PC-9 (cell line): ENCODE measurements at regions not wholly inside any gene's neighbourhood (a gene's known extent, or its start where the extent isn't known, plus 50 kb on each side); places are given as distances from the start of the nearest gene placed in this dataset.

Experiments used
- BruUV-seq: library from RNA; stranded (reverse); fragments of 400-500 nt; replicated peaks from 2 replicates; lab custom pipeline; 2021; lab: Mats Ljungman, UMichigan
- CTCF ChIA-PET: fragments of 300-600 bp; sonication (Branson Sonifier 250); formaldehyde crosslinking; loops from one replicate; lab custom pipeline; 2022; ENCODE audit warnings: antibody characterized with exemption; lab: Charles Lee
- POLR2A ChIA-PET: fragments of 300-600 bp; sonication (Branson Sonifier 250); formaldehyde crosslinking; loops from one replicate; lab custom pipeline; 2022; ENCODE audit warnings: antibody characterized with exemption; ENCODE audit not compliant: unreplicated experiment; lab: Charles Lee
- DNase-seq, 2 experiments: peaks; one replicate each; pipeline versions ENCODE4 v3.0.0 to v3.0.0-alpha.2; 2015 to 2022; ENCODE audit warnings: mixed read lengths in 1 of 2
- H2AFZ ChIP-seq: fragments of 200-600 bp; sonication (generic); 2 replicates; pipeline ENCODE4 v1.8.1; 2017; ENCODE audit warnings: antibody characterized with exemption
- H3F3A ChIP-seq: fragments of 200-600 bp; sonication (generic); 2 replicates; pipeline ENCODE4 v1.8.1; 2017; ENCODE audit warnings: antibody characterized with exemption, mild to moderate bottlenecking, low read depth; ENCODE audit not compliant: insufficient read depth
- H3K27ac ChIP-seq: fragments of 200-600 bp; sonication (generic); 2 replicates; pipeline ENCODE4 v1.6.1; 2016; ENCODE audit warnings: mixed run types
- H3K27me3 ChIP-seq: fragments of 200-600 bp; sonication (generic); 2 replicates; pipeline ENCODE4 v1.6.1; 2016; ENCODE audit warnings: low read depth, mixed run types; ENCODE audit not compliant: insufficient read depth
- H3K36me3 ChIP-seq: fragments of 200-600 bp; sonication (generic); 2 replicates; pipeline ENCODE4 v1.6.1; 2016; ENCODE audit warnings: low read depth, mixed run types
- H3K4me1 ChIP-seq: fragments of 200-600 bp; sonication (generic); replicated peaks from 2 replicates; pipeline ENCODE4 v1.6.1; 2016; ENCODE audit warnings: mixed run types; ENCODE audit not compliant: insufficient read depth
- H3K4me2 ChIP-seq: fragments of 200-600 bp; sonication (generic); 2 replicates; pipeline ENCODE4 v1.6.1; 2017; ENCODE audit warnings: mixed run types
- H3K4me3 ChIP-seq: fragments of 200-600 bp; sonication (generic); 2 replicates; pipeline ENCODE4 v1.6.1; 2016; ENCODE audit warnings: mixed run types
- H3K79me2 ChIP-seq: fragments of 200-600 bp; sonication (generic); 2 replicates; pipeline ENCODE4 v1.6.1; 2017; ENCODE audit warnings: low read depth, mixed run types
- H3K9me2 ChIP-seq: fragments of 200-600 bp; sonication (generic); 2 replicates; pipeline ENCODE4 v1.8.1; 2017; ENCODE audit warnings: mild to moderate bottlenecking; ENCODE audit not compliant: insufficient read depth
- H3K9me3 ChIP-seq: fragments of 200-600 bp; sonication (generic); 2 replicates; pipeline ENCODE4 v1.8.1; 2016; ENCODE audit warnings: low read depth; ENCODE audit not compliant: insufficient read depth
- H4K20me1 ChIP-seq: fragments of 200-600 bp; sonication (generic); 2 replicates; pipeline ENCODE4 v1.8.1; 2017; ENCODE audit not compliant: insufficient read depth
- EZH2 ChIP-seq: fragments of 200-600 bp; sonication (generic); IDR thresholded peaks from 2 replicates; pipeline ENCODE4 v1.8.0; 2017; ENCODE audit warnings: antibody characterized with exemption, low read depth
- intact Hi-C: fragments of 100-400 bp; cut with micrococcal nuclease; formaldehyde crosslinking; loops from one replicate; pipeline ENCODE4 v1.10.0; 2022; ENCODE audit not compliant: unreplicated experiment
- TF ChIP-seq, protein P1 (sequence below): fragments of 200-600 bp; sonication (generic); conservative IDR thresholded peaks from 2 replicates; pipeline ENCODE4 v1.6.1; 2017; ENCODE audit warnings: mixed run types, antibody characterized with exemption, mild to moderate bottlenecking, moderate library complexity

DNA sequence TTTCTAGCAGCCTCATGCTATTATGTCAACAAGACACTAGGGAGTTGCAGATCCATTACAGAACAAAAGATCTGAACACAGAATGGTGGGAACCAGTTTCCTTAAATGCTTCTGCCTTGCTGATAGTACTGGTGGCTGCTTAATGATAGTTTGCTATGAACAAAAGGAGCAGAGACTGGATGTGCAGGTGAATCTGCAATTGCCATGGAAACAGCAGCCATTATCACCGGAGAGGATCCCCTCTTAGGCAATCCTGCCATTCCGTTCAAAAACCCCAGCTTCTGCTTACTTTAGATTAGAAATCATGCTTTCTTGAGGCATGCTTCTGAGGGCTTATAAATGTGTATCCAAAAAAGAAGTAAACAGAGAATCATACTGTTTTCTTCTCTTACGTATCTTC is 80.0 kb upstream of the PRKAR2B start:
- Histone ChIP-seq H3K79me2 (no peaks in the 10 kb centered on the region), H3K4me1 (no peaks in the 10 kb centered on the region), H3K4me2 (no peak overlapping the region), H3F3A (no peaks in the 10 kb centered on the region), H3K9me2 (no peaks in the 10 kb centered on the region), H3K36me3 (no peaks in the 10 kb centered on the region), H3K27me3 (no peaks in the 10 kb centered on the region), H4K20me1 (no peaks in the 10 kb centered on the region), H3K9me3 (no peaks in the 10 kb centered on the region), H3K4me3 (no peak overlapping the region), H2AFZ (no peak overlapping the region), H3K27ac (no peak overlapping the region)
- BruUV-seq, result no TSS peak
- DNase-seq, result no peak
- intact Hi-C loops, result no loop called here
- POLR2A ChIA-PET, result no interaction called here
- CTCF ChIA-PET, result no interaction called here
- no peak for TF ChIP-seq EZH2
- TF ChIP-seq, protein P1, sequence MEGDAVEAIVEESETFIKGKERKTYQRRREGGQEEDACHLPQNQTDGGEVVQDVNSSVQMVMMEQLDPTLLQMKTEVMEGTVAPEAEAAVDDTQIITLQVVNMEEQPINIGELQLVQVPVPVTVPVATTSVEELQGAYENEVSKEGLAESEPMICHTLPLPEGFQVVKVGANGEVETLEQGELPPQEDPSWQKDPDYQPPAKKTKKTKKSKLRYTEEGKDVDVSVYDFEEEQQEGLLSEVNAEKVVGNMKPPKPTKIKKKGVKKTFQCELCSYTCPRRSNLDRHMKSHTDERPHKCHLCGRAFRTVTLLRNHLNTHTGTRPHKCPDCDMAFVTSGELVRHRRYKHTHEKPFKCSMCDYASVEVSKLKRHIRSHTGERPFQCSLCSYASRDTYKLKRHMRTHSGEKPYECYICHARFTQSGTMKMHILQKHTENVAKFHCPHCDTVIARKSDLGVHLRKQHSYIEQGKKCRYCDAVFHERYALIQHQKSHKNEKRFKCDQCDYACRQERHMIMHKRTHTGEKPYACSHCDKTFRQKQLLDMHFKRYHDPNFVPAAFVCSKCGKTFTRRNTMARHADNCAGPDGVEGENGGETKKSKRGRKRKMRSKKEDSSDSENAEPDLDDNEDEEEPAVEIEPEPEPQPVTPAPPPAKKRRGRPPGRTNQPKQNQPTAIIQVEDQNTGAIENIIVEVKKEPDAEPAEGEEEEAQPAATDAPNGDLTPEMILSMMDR, result no peak

DNA sequence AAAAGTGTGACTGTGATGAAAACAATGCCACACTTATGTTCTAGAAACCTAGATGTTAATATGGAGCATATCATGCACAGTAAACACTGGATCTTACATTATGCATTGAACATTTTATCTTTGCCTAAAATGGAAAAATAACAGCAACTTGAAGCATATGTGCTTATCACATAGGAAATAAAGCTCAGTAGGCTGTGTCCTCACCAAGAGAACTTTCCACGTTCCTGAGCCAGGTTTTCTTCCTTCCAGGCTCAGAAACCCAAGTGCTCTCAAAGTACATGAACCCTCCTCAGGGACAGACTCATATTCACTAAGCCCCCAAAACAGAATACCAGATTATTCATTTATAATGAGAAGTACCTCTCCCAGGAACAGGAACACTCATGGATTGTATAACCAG is 79.4 kb upstream of the PRKAR2B start:
- Histone ChIP-seq H3K4me2 (no peak overlapping the region), H3K27ac (no peak overlapping the region), H3K9me2 (no peaks in the 10 kb centered on the region), H3K9me3 (no peaks in the 10 kb centered on the region), H3K27me3 (no peaks in the 10 kb centered on the region), H3K4me1 (no peaks in the 10 kb centered on the region), H3K4me3 (no peak overlapping the region), H2AFZ (no peak overlapping the region), H3K36me3 (no peaks in the 10 kb centered on the region), H4K20me1 (no peaks in the 10 kb centered on the region), H3K79me2 (no peaks in the 10 kb centered on the region), H3F3A (no peaks in the 10 kb centered on the region)
- no TSS peak for BruUV-seq
- no peak for TF ChIP-seq EZH2
- ChIA-PET CTCF (no interaction called here), POLR2A (interaction anchor here (0.5 kb wide), 1 partner anchor 27 kb away, joined by 9 read pairs; no protein-coding TSS in a partner anchor)
- no peak for DNase-seq
- intact Hi-C loops, result no loop called here

DNA sequence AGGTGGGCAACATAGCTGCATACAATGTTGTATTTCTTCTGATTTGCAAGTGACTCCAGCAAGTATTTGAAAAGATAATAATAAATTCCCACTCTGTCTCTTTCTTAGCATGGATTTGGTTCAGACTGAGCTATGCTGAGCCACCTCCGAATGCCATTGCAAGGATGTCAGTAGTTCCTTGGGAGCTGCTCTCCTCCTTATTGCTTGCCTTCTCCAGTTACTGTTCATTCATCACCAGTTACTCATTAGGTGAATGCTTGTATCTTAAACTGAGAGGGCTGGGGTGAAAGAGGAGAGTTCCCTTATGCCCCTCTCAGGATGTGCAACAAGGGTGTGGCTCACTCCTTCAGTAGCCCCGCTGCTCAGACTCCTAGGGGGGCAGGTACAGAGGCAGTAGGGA is 78.4 kb upstream of the PRKAR2B start:
- no peak for DNase-seq
- no TSS peak for BruUV-seq
- H3K79me2 ChIP-seq, result no peaks in the 10 kb centered on the region
- H3K36me3 ChIP-seq, result no peaks in the 10 kb centered on the region
- H3K9me3 ChIP-seq, result no peaks in the 10 kb centered on the region
- intact Hi-C loops, result no loop called here
- H3K27ac ChIP-seq, result no peak overlapping the region
- no peak for TF ChIP-seq EZH2
- TF ChIP-seq, protein P1, result no peak
- no peaks in the 10 kb centered on the region for H3K9me2 ChIP-seq
- H4K20me1 ChIP-seq, result no peaks in the 10 kb centered on the region
- ChIA-PET POLR2A (interaction anchor here (0.7 kb wide), 1 partner anchor 902 kb away, joined by 5 read pairs; no protein-coding TSS in a partner anchor), CTCF (no interaction called here)
- H3K27me3 ChIP-seq, result no peaks in the 10 kb centered on the region; the same call in 1 of the 2 replicates
- H3K4me1 ChIP-seq, result no peaks in the 10 kb centered on the region
- H3K4me2 ChIP-seq, result no peak overlapping the region
- no peak overlapping the region for H2AFZ ChIP-seq
- no peak overlapping the region for H3K4me3 ChIP-seq
- no peaks in the 10 kb centered on the region for H3F3A ChIP-seq

DNA sequence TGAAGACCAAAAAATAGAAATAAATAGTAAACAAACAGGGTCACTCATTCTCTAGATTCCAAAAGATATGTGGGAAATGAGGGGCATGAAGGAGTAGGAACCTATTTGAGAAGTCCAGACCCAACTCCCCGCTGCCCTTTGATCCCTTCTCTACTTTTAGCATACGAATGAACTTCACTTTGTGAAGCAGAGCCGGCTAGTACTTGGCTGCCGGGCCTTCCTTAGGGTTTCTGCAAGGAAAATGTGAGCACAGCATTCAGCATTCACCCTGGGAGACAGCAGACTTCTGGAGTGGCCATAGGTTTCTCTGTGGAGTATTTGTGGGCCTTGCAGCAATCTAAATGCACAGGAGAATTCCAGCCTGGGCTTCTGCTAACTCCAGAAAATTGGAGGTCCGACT is 76.3 kb upstream of the PRKAR2B start:
- Histone ChIP-seq H3F3A (no peaks in the 10 kb centered on the region), H3K9me3 (no peaks in the 10 kb centered on the region), H4K20me1 (no peaks in the 10 kb centered on the region), H3K79me2 (no peaks in the 10 kb centered on the region), H2AFZ (no peak overlapping the region), H3K36me3 (no peaks in the 10 kb centered on the region), H3K4me1 (no peaks in the 10 kb centered on the region), H3K27ac (no peak overlapping the region), H3K4me2 (no peak overlapping the region), H3K4me3 (no peak overlapping the region), H3K9me2 (no peaks in the 10 kb centered on the region), H3K27me3 (no peaks in the 10 kb centered on the region; the same call in 1 of the 2 replicates)
- POLR2A ChIA-PET, result interaction anchor here (0.7 kb wide), 1 partner anchor 198 kb away, joined by 4 read pairs; no protein-coding TSS in a partner anchor
- CTCF ChIA-PET, result no interaction called here
- no peak for DNase-seq
- BruUV-seq, result no TSS peak
- intact Hi-C loops, result no loop called here
- TF ChIP-seq, protein P1, result no peak
- TF ChIP-seq EZH2, result no peak
